ENCODE measurements at regions not wholly inside any gene's neighbourhood (a gene's known extent, or its start where the extent isn't known, plus 50 kb on each side); places are given as distances from the start of the nearest gene placed in this dataset.

GRCh38 chr10:44186821-44187220, 198.1 kb downstream of the CXCL12 start:
- H3K4me3 Mint-ChIP-seq: no peak overlapping the region
- H3K27ac Mint-ChIP-seq: no peak overlapping the region
- Histone ChIP-seq H3K27ac (ENCODE audit: low read depth in 1 of 2, low read length in 2 of 2) (no peak overlapping the region), H3K9me3 (ENCODE audit: control insufficient read depth in 1 of 2, insufficient read depth in 1 of 2, low read length in 2 of 2) (no peaks in the 10 kb centered on the region), H3K4me3 (ENCODE audit: low read length) (no peak overlapping the region), H3K36me3 (ENCODE audit: insufficient read depth, low read length) (no peaks in the 10 kb centered on the region), H3K27me3 (ENCODE audit: control insufficient read depth in 1 of 2, insufficient read depth in 2 of 2, low read length in 2 of 2) (no peaks in the 10 kb centered on the region), H3K4me1 (ENCODE audit: insufficient read depth, low read length) (no peaks in the 10 kb centered on the region)
- H3K27me3 Mint-ChIP-seq: peaks cover 8% of the 10 kb centered on the region
- intact Hi-C loops (cut with DNase I, micrococcal nuclease): no loop called here
- ChIA-PET CTCF (no interaction called here), POLR2A (no interaction called here)
- ATAC-seq (ENCODE audit: poor library complexity): no peak
- no peak for TF ChIP-seq CTCF (IDR thresholded peaks at IDR 0.05)
- no peaks in the 10 kb centered on the region for H3K36me3 Mint-ChIP-seq (ENCODE audit: low read depth)
- peaks cover 2% of the 10 kb centered on the region for H3K9me3 Mint-ChIP-seq
- no peak for DNase-seq
- no peaks in the 10 kb centered on the region for H3K4me1 Mint-ChIP-seq (ENCODE audit: low read depth)

GRCh38 chr10:44186150-44186549, 198.7 kb downstream of the CXCL12 start:
- Histone ChIP-seq H3K9me3 (ENCODE audit: control insufficient read depth in 1 of 2, insufficient read depth in 1 of 2, low read length in 2 of 2) (no peaks in the 10 kb centered on the region), H3K4me1 (ENCODE audit: insufficient read depth, low read length) (no peaks in the 10 kb centered on the region), H3K27ac (ENCODE audit: low read depth in 1 of 2, low read length in 2 of 2) (no peak overlapping the region), H3K27me3 (ENCODE audit: control insufficient read depth in 1 of 2, insufficient read depth in 2 of 2, low read length in 2 of 2) (no peaks in the 10 kb centered on the region), H3K36me3 (ENCODE audit: insufficient read depth, low read length) (no peaks in the 10 kb centered on the region), H3K4me3 (ENCODE audit: low read length) (no peak overlapping the region)
- Mint-ChIP-seq H3K4me1 (ENCODE audit: low read depth) (no peaks in the 10 kb centered on the region), H3K36me3 (ENCODE audit: low read depth) (no peaks in the 10 kb centered on the region), H3K9me3 (peaks cover 2% of the 10 kb centered on the region), H3K4me3 (no peak overlapping the region), H3K27ac (no peak overlapping the region), H3K27me3 (peaks cover 10% of the 10 kb centered on the region)
- TF ChIP-seq CTCF (IDR thresholded peaks at IDR 0.05): no peak
- intact Hi-C loops (cut with DNase I, micrococcal nuclease): no loop called here
- ChIA-PET CTCF (no interaction called here), POLR2A (no interaction called here)
- no peak for ATAC-seq (ENCODE audit: poor library complexity)
- no peak for DNase-seq

DNA sequence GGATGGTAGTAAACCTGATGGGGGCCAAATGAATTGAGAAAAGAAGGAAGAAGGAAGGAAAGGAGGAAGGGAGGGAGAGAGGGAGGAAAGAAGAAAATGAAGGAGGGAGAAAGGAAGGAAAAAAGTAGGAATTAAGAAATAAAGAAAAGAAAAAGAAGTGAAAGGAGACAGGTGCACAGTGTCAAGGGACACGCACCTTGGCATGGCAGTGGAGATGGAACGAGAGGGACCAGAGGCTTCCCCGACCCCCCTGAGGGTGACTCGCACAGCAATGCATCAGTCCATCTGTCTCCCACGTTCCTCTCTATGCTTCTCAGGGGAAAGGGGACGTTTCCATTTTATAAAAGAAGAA, 199.6 kb downstream of the CXCL12 start:
- H3K9me3 Mint-ChIP-seq: peaks cover 2% of the 10 kb centered on the region
- Histone ChIP-seq H3K9me3 (ENCODE audit: control insufficient read depth in 1 of 2, insufficient read depth in 1 of 2, low read length in 2 of 2) (no peaks in the 10 kb centered on the region), H3K4me1 (ENCODE audit: insufficient read depth, low read length) (no peaks in the 10 kb centered on the region), H3K27ac (ENCODE audit: low read depth in 1 of 2, low read length in 2 of 2) (no peak overlapping the region), H3K36me3 (ENCODE audit: insufficient read depth, low read length) (no peaks in the 10 kb centered on the region), H3K27me3 (ENCODE audit: control insufficient read depth in 1 of 2, insufficient read depth in 2 of 2, low read length in 2 of 2) (no peaks in the 10 kb centered on the region), H3K4me3 (ENCODE audit: low read length) (no peak overlapping the region)
- no peaks in the 10 kb centered on the region for H3K4me1 Mint-ChIP-seq (ENCODE audit: low read depth)
- POLR2A ChIA-PET: no interaction called here
- TF ChIP-seq CTCF (IDR thresholded peaks at IDR 0.05): no peak
- H3K27me3 Mint-ChIP-seq: peaks cover 14% of the 10 kb centered on the region
- CTCF ChIA-PET: no interaction called here
- ATAC-seq (ENCODE audit: poor library complexity) (no peak), DNase-seq (no peak)
- no peaks in the 10 kb centered on the region for H3K36me3 Mint-ChIP-seq (ENCODE audit: low read depth)
- H3K27ac Mint-ChIP-seq: no peak overlapping the region
- H3K4me3 Mint-ChIP-seq: no peak overlapping the region
- intact Hi-C loops (cut with DNase I, micrococcal nuclease): no loop called here

All from CD4-positive, alpha-beta T cell (primary cell).